22Rv1 (cell line): ENCODE measurements at regions not wholly inside any gene's neighbourhood (a gene's known extent, or its start where the extent isn't known, plus 50 kb on each side); places are given as distances from the start of the nearest gene placed in this dataset.
A peak's percentile ranks its signal among the peaks of the same experiment; 100 is the strongest.

Source experiments
- H3K27ac ChIP-seq: fragments of 450-650 bp; 2 replicates; pipeline ENCODE4 v1.5.1; 2017
- CTCF ChIP-seq: fragments of 450-650 bp; IDR thresholded peaks from 2 replicates; pipeline ENCODE4 v1.5.1; 2017; ENCODE audit warnings: mild to moderate bottlenecking
- ZFX ChIP-seq: fragments of 450-650 bp; IDR thresholded peaks from 2 replicates; pipeline ENCODE4 v1.6.1; 2017; ENCODE audit warnings: antibody characterized with exemption, borderline replicate concordance

GRCh38 chr1:217139513-217139912 lies 416.3 kb upstream of the ESRRG start:
- H3K27ac ChIP-seq: no peak overlapping the region
- TF ChIP-seq ZFX (no peak), CTCF (no peak)

GRCh38 chr1:217138799-217139466 lies 415.7 kb upstream of the ESRRG start:
- H3K27ac ChIP-seq: no peak overlapping the region
- TF ChIP-seq ZFX: no peak
- no peak for TF ChIP-seq CTCF

GRCh38 chr1:217138173-217138765 lies 415.0 kb upstream of the ESRRG start:
- no peak for TF ChIP-seq ZFX
- no peak for TF ChIP-seq CTCF
- no peak overlapping the region for H3K27ac ChIP-seq

GRCh38 chr1:217137210-217137881 lies 414.1 kb upstream of the ESRRG start:
- no peak for TF ChIP-seq CTCF
- TF ChIP-seq ZFX: no peak
- H3K27ac ChIP-seq: no peak overlapping the region

GRCh38 chr1:217136895-217137205 lies 413.6 kb upstream of the ESRRG start:
- no peak overlapping the region for H3K27ac ChIP-seq
- TF ChIP-seq ZFX (no peak), CTCF (no peak)

- H3K27ac ChIP-seq: peak overlapping the region; percentile 61
- no peak for TF ChIP-seq ZFX
- no peak for TF ChIP-seq CTCF
Observed at GRCh38 chr1:217135987-217136894, 413.0 kb upstream of the ESRRG start.
